T-cell (primary cell): ENCODE measurements at regions not wholly inside any gene's neighbourhood (a gene's known extent, or its start where the extent isn't known, plus 50 kb on each side); places are given as distances from the start of the nearest gene placed in this dataset.

Experiments
- ATAC-seq, 4 experiments: fragments of 200-7000 bp in 3 of 4; fragments of 150-1000 bp in 1 of 4; cut with Tn5 transposase; replicated peaks in 1 of 4; 1 replicate in 3 of 4; 2 replicates in 1 of 4; pipeline ENCODE4 v1.10.0; 2021; ENCODE audit warnings: moderate library complexity in 3 of 4, mild to moderate bottlenecking in 2 of 4, moderate number of reproducible peaks in 1 of 4
- CTCF ChIA-PET, 2 donors: fragments of 300-600 bp; sonication (Branson Sonifier 250); formaldehyde crosslinking; loops; one replicate each; lab custom pipeline; 2022; ENCODE audit warnings: antibody characterized with exemption in 2 of 2; lab: Charles Lee
- POLR2A ChIA-PET, 2 donors: fragments of 300-600 bp; sonication (Branson Sonifier 250); formaldehyde crosslinking; loops; one replicate each; lab custom pipeline; 2022; ENCODE audit warnings: antibody characterized with exemption in 2 of 2; lab: Charles Lee
- DNase-seq, 35 experiments: peaks; one replicate each; pipeline versions ENCODE4 v3.0.0 to v3.0.0-alpha.2; 2013 to 2023
- H3K27ac ChIP-seq: one replicate; pipeline ENCODE4 v1.5.1; 2013; ENCODE audit warnings: low read length
- H3K27me3 ChIP-seq, 2 experiments: replicated peaks in 1 of 2; 1 replicate in 1 of 2; 2 replicates in 1 of 2; pipeline versions ENCODE4 v1.6.1 to v1.7.0; 2013; ENCODE audit warnings: low read length in 1 of 2, mixed read lengths in 1 of 2; ENCODE audit not compliant: control insufficient read depth in 2 of 2, insufficient read depth in 2 of 2; ENCODE audit errors: extremely low read depth in 1 of 2
- H3K36me3 ChIP-seq, 2 donors: 1 replicate in 1 of 2; 2 replicates in 1 of 2; pipeline versions ENCODE4 v1.6.1 to v1.7.0; 2013; ENCODE audit warnings: low read length in 1 of 2; ENCODE audit not compliant: control insufficient read depth in 2 of 2, insufficient read depth in 1 of 2; ENCODE audit errors: extremely low read depth in 1 of 2
- H3K4me1 ChIP-seq, 2 experiments: 1 replicate in 1 of 2; 2 replicates in 1 of 2; pipeline versions ENCODE4 v1.6.1 to v1.7.0; 2013; ENCODE audit warnings: low read length in 2 of 2, mixed read lengths in 1 of 2; ENCODE audit not compliant: insufficient read depth in 2 of 2, control insufficient read depth in 1 of 2; ENCODE audit errors: extremely low read depth in 1 of 2
- H3K4me3 ChIP-seq, 2 donors: 1 replicate in 1 of 2; 2 replicates in 1 of 2; pipeline versions ENCODE4 v1.5.1 to v1.7.0; 2013; ENCODE audit warnings: mild to moderate bottlenecking in 2 of 2, low read length in 1 of 2, moderate library complexity in 1 of 2; ENCODE audit not compliant: control insufficient read depth in 1 of 2; ENCODE audit errors: extremely low read depth in 1 of 2
- H3K9me3 ChIP-seq: 2 replicates; pipeline ENCODE4 v1.7.0; 2013
- H3K27ac Mint-ChIP-seq, 2 donors: one replicate each; pipeline ENCODE4 v1.8.0; 2020 to 2021; ENCODE audit warnings: mild to moderate bottlenecking in 2 of 2, mixed read lengths in 2 of 2
- H3K27me3 Mint-ChIP-seq, 2 donors: one replicate each; pipeline ENCODE4 v1.8.0; 2021 to 2022; ENCODE audit warnings: mixed read lengths in 2 of 2
- H3K36me3 Mint-ChIP-seq: one replicate; pipeline ENCODE4 v1.8.0; 2021; ENCODE audit warnings: mixed read lengths
- H3K4me1 Mint-ChIP-seq, 3 donors: one replicate each; pipeline ENCODE4 v1.8.0; 2020 to 2022; ENCODE audit warnings: mixed read lengths in 3 of 3, mild to moderate bottlenecking in 1 of 3
- H3K4me3 Mint-ChIP-seq, 3 donors: one replicate each; pipeline ENCODE4 v1.8.0; 2020 to 2022; ENCODE audit warnings: mild to moderate bottlenecking in 3 of 3, mixed read lengths in 3 of 3, moderate library complexity in 3 of 3
- H3K9me3 Mint-ChIP-seq, 3 donors: one replicate each; pipeline ENCODE4 v1.8.0; 2020 to 2022; ENCODE audit warnings: mixed read lengths in 3 of 3
- WGBS: methylation state at CpG from one replicate; pipeline ENCODE4 v1.1.5; 2013; ENCODE audit warnings: missing lambda C conversion rate; ENCODE audit not compliant: insufficient coverage; 5-methylcytosine and 5-hydroxymethylcytosine counted together

DNA sequence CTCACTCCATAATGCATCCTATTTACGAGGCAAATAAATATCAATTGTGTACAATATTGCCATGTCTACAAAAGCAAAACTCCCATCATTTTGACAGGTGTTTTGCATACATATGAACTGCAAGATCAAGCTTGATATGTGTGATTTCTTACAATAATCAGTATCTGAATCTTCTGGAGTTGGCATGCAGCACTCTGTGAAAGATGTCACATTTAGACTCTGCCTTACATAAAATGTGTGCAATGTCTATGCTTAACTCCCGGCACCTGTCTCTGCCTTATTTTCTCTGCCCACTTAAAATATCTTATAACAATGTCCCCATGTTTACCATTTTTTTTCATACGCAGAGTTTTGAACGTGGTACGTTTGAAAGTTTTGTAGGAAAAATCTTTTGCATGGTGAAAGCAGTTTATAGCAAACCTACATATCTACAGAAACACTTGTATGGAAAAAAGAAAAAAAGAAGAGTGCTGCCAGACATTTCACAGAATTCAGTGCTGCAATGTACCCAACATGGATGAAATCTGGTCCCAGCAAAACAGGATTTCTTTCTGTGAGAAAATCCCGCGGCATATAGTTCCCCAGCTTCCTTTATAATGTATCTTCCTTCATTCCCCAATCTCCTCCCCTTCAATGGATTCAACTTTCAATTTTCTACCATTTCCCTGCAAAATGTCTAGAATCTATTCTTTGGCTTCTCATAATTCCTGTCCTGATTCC, 114.1 kb upstream of the NRP1 start:
- H3K36me3 Mint-ChIP-seq: no peaks in the 10 kb centered on the region
- H3K4me1 Mint-ChIP-seq: no peaks in the 10 kb centered on the region
- DNase-seq (no peak), ATAC-seq (no peak)
- ChIA-PET CTCF (no interaction called here), POLR2A (no interaction called here)
- peaks cover 6 to 9% of the 10 kb centered on the region in 2 donors for H3K27me3 Mint-ChIP-seq
- Histone ChIP-seq H3K27ac (no peak overlapping the region), H3K27me3 (no peaks in the 10 kb centered on the region), H3K36me3 (no peaks in the 10 kb centered on the region), H3K9me3 (no peaks in the 10 kb centered on the region), H3K4me3 (no peak overlapping the region), H3K4me1 (no peaks in the 10 kb centered on the region)
- no peak overlapping the region for H3K27ac Mint-ChIP-seq
- H3K9me3 Mint-ChIP-seq: peaks cover 5 to 9% (median 6%) of the 10 kb centered on the region in 3 donors
- 100% methylated on average over 2 of the region's 7 CpGs for WGBS
- no peak overlapping the region for H3K4me3 Mint-ChIP-seq

DNA sequence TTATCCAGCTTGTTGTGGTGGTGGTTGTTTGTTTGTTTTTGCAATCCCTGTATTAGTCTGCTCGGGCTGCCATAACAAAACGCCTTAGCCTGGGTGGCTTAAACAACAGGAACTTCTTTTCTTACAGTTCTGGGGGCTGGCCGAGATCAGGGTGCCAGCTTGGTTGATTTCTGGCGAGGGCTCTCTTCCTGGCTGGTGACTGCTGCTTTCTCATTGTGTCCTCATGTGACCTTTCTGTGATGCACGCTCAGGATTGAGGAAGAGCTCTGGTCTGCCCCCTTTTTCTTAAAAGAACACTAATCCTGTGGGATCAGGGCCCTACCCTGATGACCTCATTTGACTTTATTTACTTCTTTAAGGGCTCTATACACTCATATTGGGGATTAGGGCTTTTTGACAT, 107.1 kb upstream of the NRP1 start:
- ATAC-seq (no peak), DNase-seq (no peak)
- H3K27me3 ChIP-seq: peaks cover 0 to 3% of the 10 kb centered on the region in 2 experiments
- H3K27me3 Mint-ChIP-seq: peaks cover 15 to 18% of the 10 kb centered on the region in 2 donors
- H3K27ac Mint-ChIP-seq: no peak overlapping the region
- no peaks in the 10 kb centered on the region for H3K4me1 ChIP-seq
- H3K4me3 Mint-ChIP-seq: no peak overlapping the region
- no peak overlapping the region for H3K27ac ChIP-seq
- H3K4me3 ChIP-seq: no peak overlapping the region
- ChIA-PET POLR2A (no interaction called here), CTCF (no interaction called here)
- no peaks in the 10 kb centered on the region for H3K4me1 Mint-ChIP-seq
- 14% methylated on average over 1 of the region's 5 CpGs for WGBS
- H3K9me3 Mint-ChIP-seq: peaks cover 0 to 4% (median 0%) of the 10 kb centered on the region in 3 donors
- no peaks in the 10 kb centered on the region for H3K36me3 Mint-ChIP-seq
- H3K9me3 ChIP-seq: no peaks in the 10 kb centered on the region
- H3K36me3 ChIP-seq: no peaks in the 10 kb centered on the region

DNA sequence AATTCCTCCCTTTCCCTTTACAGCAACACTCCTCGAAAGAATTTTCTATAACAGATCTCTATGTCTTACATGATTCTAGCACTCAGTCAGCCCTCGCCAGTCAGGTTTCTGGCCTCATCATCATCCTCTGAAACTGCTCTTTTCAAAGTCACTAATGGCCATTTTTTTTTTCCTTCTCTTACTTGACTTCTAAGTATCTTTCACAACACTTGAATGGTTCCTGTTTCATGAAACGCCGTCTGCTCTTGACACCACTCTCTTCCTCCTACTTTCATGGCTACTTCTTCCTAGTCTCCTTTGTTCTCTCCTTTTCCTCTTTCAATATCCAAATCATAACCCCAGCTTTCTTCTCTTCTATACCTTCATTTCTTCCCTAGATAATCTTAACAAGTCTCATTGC, 100.5 kb upstream of the NRP1 start:
- peaks cover 7 to 9% of the 10 kb centered on the region in 2 donors for H3K27me3 Mint-ChIP-seq
- H3K9me3 Mint-ChIP-seq: peaks cover 0 to 4% (median 0%) of the 10 kb centered on the region in 3 donors

DNA sequence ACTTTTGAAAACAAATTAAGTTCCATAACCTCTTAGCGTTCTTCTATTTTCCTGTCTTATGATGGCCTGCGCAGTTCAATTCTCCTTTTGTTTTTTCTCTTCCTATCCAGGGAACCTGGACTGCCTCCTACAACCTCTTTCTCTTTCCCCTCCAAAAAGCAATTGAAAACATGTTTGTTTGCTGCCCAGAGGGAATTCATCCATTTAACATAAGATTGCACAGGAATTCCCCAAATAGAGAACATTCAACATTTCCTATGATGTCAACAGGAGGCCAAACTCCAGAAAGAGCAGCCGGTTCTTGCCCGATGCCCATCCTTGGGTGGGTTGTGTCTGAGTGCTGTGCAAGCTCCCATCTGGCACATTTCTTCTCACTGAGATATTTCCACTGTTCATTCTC, 94.2 kb upstream of the NRP1 start:
- Mint-ChIP-seq H3K9me3 (no peaks in the 10 kb centered on the region), H3K27ac (no peak overlapping the region), H3K4me1 (no peaks in the 10 kb centered on the region), H3K36me3 (no peaks in the 10 kb centered on the region), H3K4me3 (no peak overlapping the region), H3K27me3 (peaks cover 9 to 10% of the 10 kb centered on the region in 2 donors)
- H3K27me3 ChIP-seq: peaks cover 0 to 5% of the 10 kb centered on the region in 2 experiments
- ATAC-seq: no peak
- ChIA-PET CTCF (no interaction called here), POLR2A (no interaction called here)
- no peak for DNase-seq
- WGBS: 94% methylated on average over 2 of the region's 4 CpGs
- no peaks in the 10 kb centered on the region for H3K4me1 ChIP-seq
- H3K27ac ChIP-seq: no peak overlapping the region
- no peak overlapping the region for H3K4me3 ChIP-seq
- no peaks in the 10 kb centered on the region for H3K9me3 ChIP-seq
- H3K36me3 ChIP-seq: no peaks in the 10 kb centered on the region

More for the DNA sequence above, 100.5 kb upstream of the NRP1 start:
- Mint-ChIP-seq H3K27ac (no peak overlapping the region), H3K4me3 (no peak overlapping the region), H3K36me3 (no peaks in the 10 kb centered on the region), H3K4me1 (no peaks in the 10 kb centered on the region)
- Histone ChIP-seq H3K4me3 (no peak overlapping the region), H3K27ac (no peak overlapping the region), H3K4me1 (no peaks in the 10 kb centered on the region), H3K27me3 (peaks cover 0 to 3% of the 10 kb centered on the region in 2 experiments), H3K36me3 (no peaks in the 10 kb centered on the region), H3K9me3 (no peaks in the 10 kb centered on the region)
- ChIA-PET CTCF (no interaction called here), POLR2A (no interaction called here)
- 54% methylated on average over 4 of the region's 4 CpGs for WGBS
- no peak for DNase-seq
- ATAC-seq: no peak

DNA sequence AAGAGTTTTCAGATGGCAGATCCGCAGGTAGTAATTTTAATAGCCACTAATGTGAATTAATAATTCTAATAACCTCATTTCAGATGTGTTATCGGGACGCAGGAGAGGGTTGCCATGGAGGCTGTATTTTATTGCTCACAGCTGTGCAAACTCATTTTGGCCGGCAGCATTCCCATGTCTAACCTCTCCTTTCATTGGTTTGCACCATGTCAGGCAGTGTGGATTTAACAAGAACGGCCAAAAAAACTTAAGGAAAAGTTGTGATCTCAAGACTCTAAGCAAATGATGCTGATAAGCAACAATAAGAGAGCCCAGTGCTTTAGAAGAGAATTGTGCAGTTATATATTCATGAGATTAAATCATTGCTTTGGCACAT, 88.7 kb upstream of the NRP1 start:
- ChIA-PET POLR2A (no interaction called here), CTCF (no interaction called here)
- H3K4me3 Mint-ChIP-seq: no peak overlapping the region
- H3K9me3 Mint-ChIP-seq: no peaks in the 10 kb centered on the region
- no peak overlapping the region for H3K27ac Mint-ChIP-seq
- no peaks in the 10 kb centered on the region for H3K36me3 Mint-ChIP-seq
- H3K27ac ChIP-seq: no peak overlapping the region
- no peaks in the 10 kb centered on the region for H3K36me3 ChIP-seq
- H3K4me1 ChIP-seq: no peaks in the 10 kb centered on the region
- ATAC-seq: no peak
- peaks cover 0 to 2% (median 0%) of the 10 kb centered on the region in 3 donors for H3K4me1 Mint-ChIP-seq
- peaks cover 0 to 14% of the 10 kb centered on the region in 2 donors for H3K27me3 Mint-ChIP-seq
- no peaks in the 10 kb centered on the region for H3K9me3 ChIP-seq
- no peak for DNase-seq
- H3K27me3 ChIP-seq: peaks cover 0 to 8% of the 10 kb centered on the region in 2 experiments
- no peak overlapping the region for H3K4me3 ChIP-seq
- WGBS: 100% methylated on average over 1 of the region's 5 CpGs

DNA sequence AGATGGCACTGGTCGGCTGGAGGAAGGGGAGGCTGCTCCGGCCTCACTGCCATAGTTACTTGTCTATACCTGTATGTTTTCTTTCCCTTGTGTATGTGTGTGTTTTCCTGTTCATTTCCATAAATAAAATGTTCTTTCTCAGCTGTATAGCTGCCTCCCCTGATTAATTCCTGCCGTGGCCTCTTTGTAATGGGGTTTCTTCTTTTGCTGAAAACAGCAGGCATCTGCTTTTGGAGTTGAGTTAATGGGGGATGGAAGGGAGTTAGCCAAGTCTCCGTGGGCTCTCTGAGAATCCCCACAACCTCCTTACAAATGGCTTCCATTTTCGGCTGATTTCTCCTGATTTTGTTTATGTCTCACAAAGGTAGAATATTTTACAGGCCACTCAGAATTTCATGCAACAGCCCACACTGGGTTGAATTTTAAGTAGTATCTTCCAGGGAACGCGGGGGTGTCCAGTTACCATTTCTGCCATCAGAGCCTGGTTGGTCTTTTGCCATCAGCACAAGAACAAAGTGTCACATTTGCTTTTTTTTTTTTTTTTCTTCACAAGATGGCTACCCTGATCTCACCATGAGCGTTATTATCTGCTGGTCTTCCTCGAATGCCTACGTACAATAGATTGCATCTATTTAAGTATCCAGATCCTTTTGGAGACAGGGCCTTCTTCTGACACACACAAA, 88.1 kb upstream of the NRP1 start:
- DNase-seq (no peak), ATAC-seq (no peak)
- ChIA-PET POLR2A (no interaction called here), CTCF (no interaction called here)
- no peaks in the 10 kb centered on the region for H3K9me3 ChIP-seq
- no peaks in the 10 kb centered on the region for H3K36me3 ChIP-seq
- H3K27ac Mint-ChIP-seq: no peak overlapping the region
- peaks cover 0 to 9% of the 10 kb centered on the region in 2 donors for H3K27me3 Mint-ChIP-seq
- no peaks in the 10 kb centered on the region for H3K9me3 Mint-ChIP-seq
- H3K4me3 ChIP-seq: no peak overlapping the region
- peaks cover 0 to 8% of the 10 kb centered on the region in 2 experiments for H3K27me3 ChIP-seq
- no peaks in the 10 kb centered on the region for H3K36me3 Mint-ChIP-seq
- H3K4me1 ChIP-seq: no peaks in the 10 kb centered on the region
- peaks cover 0 to 2% (median 0%) of the 10 kb centered on the region in 3 donors for H3K4me1 Mint-ChIP-seq
- no CpG with 5 or more reads among the region's 10 CpGs for WGBS
- H3K27ac ChIP-seq: no peak overlapping the region
- H3K4me3 Mint-ChIP-seq: no peak overlapping the region
